ENCODE measurements at regions not wholly inside any gene's neighbourhood (a gene's known extent, or its start where the extent isn't known, plus 50 kb on each side); places are given as distances from the start of the nearest gene placed in this dataset.

DNA sequence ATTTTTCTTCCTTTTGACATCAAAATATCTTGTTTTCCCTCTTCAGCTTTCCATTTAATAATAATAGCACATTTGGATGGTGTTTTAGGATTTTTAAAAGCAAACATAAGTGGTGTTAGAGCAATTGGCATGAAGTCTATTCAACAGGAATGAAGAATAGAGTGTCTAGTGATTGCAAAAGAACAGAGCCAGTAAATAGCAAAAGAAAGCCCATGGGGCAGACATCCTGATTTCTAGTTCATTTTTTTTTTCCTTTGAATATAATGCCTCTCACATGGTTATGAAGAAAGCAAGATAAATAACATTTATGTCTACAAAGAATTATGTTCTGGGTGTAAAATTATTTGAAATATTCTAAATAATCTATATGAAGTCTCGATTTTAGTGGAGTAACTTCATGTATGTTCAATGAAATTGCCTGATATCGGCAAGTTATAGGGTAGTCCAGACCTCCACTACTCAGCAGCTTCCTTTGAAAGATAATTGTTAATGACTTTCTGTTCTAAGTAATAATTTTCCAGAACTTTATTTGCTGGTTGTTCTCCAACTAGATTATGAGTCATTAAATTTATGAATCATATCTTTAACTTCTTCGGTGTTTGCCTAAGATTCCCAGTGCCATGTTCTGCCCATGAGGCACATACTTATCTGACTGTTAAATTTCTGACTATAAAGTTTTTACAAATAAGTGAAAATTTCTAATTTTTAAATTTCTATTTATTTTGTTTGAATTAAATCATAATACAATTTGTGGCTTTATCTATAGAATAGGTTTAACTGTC is 587.9 kb downstream of the TLL1 start:
- no peaks in the 10 kb centered on the region for H3K4me1 ChIP-seq (ENCODE audit: control insufficient read depth, insufficient read depth, low read length, poor library complexity, severe bottlenecking)
- H3K4me3 ChIP-seq (ENCODE audit: low read depth, low read length): no peak overlapping the region
- H3K36me3 ChIP-seq (ENCODE audit: control insufficient read depth, insufficient read depth, low read length): no peaks in the 10 kb centered on the region
- Mint-ChIP-seq H3K27me3 (no peaks in the 10 kb centered on the region), H3K36me3 (no peaks in the 10 kb centered on the region), H3K9me3 (peaks cover 0 to 19% (median 0%) of the 10 kb centered on the region in 7 donors), H3K27ac (no peak overlapping the region), H3K4me1 (no peaks in the 10 kb centered on the region), H3K4me3 (no peak overlapping the region)
- no peak overlapping the region for H3K27ac ChIP-seq (ENCODE audit: insufficient read depth, low read length, poor library complexity, severe bottlenecking)
- DNase-seq (no peak), ATAC-seq (ENCODE audit: low read depth in 2 of 2) (no peak)
- no peaks in the 10 kb centered on the region for H3K9me3 ChIP-seq (ENCODE audit: control insufficient read depth in 2 of 2, low read length in 2 of 2)
- H3K27me3 ChIP-seq (ENCODE audit: control insufficient read depth, insufficient read depth, low read length): no peaks in the 10 kb centered on the region

DNA sequence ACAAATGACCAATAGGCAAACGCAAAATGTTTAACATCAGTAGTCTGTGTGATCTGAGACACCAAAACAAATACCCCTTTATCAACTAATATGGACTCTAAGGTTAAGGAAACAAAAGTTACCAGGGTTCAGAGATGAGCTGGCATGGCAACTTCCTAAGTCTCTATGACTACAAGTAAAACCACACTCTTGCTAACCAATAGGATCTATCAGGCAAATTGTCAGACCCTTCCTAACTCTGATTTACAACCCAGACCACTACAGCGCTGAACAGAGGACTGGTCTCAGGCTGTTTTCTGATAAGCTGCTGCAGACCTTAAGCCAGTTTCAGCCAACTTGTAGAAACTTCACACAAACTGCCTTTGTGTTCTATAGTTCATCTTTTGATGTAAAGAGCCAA is 608.0 kb downstream of the TLL1 start:
- Histone ChIP-seq H3K4me3 (ENCODE audit: low read depth, low read length) (no peak overlapping the region), H3K27ac (ENCODE audit: insufficient read depth, low read length, poor library complexity, severe bottlenecking) (no peak overlapping the region), H3K9me3 (ENCODE audit: control insufficient read depth in 2 of 2, low read length in 2 of 2) (no peaks in the 10 kb centered on the region), H3K36me3 (ENCODE audit: control insufficient read depth, insufficient read depth, low read length) (no peaks in the 10 kb centered on the region), H3K4me1 (ENCODE audit: control insufficient read depth, insufficient read depth, low read length, poor library complexity, severe bottlenecking) (no peaks in the 10 kb centered on the region), H3K27me3 (ENCODE audit: control insufficient read depth, insufficient read depth, low read length) (no peaks in the 10 kb centered on the region)
- no peaks in the 10 kb centered on the region for H3K27me3 Mint-ChIP-seq
- H3K27ac Mint-ChIP-seq: no peak overlapping the region
- ATAC-seq (ENCODE audit: low read depth in 2 of 2) (no peak), DNase-seq (no peak)
- H3K4me3 Mint-ChIP-seq: no peak overlapping the region
- no peaks in the 10 kb centered on the region for H3K4me1 Mint-ChIP-seq
- H3K36me3 Mint-ChIP-seq: no peaks in the 10 kb centered on the region
- H3K9me3 Mint-ChIP-seq: peaks cover 0 to 19% (median 2%) of the 10 kb centered on the region in 7 donors

DNA sequence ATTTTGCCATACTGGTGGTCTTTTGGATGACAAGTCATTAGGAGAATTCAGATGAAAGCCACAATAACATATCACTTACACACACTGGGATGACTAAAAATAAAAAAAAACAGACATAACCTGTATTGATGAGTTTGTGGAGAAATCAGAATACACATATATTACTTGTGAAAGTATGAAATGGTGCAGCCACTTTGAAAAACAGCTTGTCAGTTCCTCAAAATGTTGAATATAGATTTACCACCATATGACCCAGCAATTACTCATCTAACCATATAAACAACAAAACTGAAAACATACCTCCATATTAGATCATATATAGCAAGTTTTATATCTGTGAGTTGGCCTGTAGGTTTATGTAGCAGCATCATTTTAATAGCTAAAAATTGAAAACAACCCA is 608.7 kb downstream of the TLL1 start:
- no peaks in the 10 kb centered on the region for H3K4me1 Mint-ChIP-seq

DNA sequence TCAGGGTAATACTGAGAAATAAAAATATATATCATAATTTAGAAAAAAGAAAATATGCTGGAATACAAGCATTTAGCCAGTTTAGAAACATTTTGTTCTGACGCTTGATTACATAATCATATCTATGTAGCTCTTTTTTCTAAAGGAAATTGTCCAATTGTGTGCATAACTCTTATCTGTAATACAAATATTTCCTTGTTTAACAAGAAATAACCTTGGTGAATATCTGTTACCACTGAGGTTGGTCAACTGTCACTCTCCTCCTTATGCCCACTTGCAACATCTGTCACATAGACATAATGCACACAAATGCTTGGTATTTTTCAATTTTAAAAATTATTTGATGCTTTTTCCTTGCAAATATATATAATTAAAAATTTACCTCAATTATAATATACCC is 609.7 kb downstream of the TLL1 start:
- Histone ChIP-seq H3K4me3 (ENCODE audit: low read depth, low read length) (no peak overlapping the region), H3K27me3 (ENCODE audit: control insufficient read depth, insufficient read depth, low read length) (no peaks in the 10 kb centered on the region), H3K36me3 (ENCODE audit: control insufficient read depth, insufficient read depth, low read length) (no peaks in the 10 kb centered on the region), H3K27ac (ENCODE audit: insufficient read depth, low read length, poor library complexity, severe bottlenecking) (no peak overlapping the region), H3K9me3 (ENCODE audit: control insufficient read depth in 2 of 2, low read length in 2 of 2) (no peaks in the 10 kb centered on the region), H3K4me1 (ENCODE audit: control insufficient read depth, insufficient read depth, low read length, poor library complexity, severe bottlenecking) (no peaks in the 10 kb centered on the region)
- no peaks in the 10 kb centered on the region for H3K4me1 Mint-ChIP-seq
- no peaks in the 10 kb centered on the region for H3K36me3 Mint-ChIP-seq
- DNase-seq (no peak), ATAC-seq (ENCODE audit: low read depth in 2 of 2) (no peak)
- H3K4me3 Mint-ChIP-seq: no peak overlapping the region
- H3K27me3 Mint-ChIP-seq: no peaks in the 10 kb centered on the region
- H3K9me3 Mint-ChIP-seq: peaks cover 0 to 16% (median 2%) of the 10 kb centered on the region in 7 donors
- no peak overlapping the region for H3K27ac Mint-ChIP-seq

More for the DNA sequence above, 608.7 kb downstream of the TLL1 start:
- Mint-ChIP-seq H3K27ac (no peak overlapping the region), H3K36me3 (no peaks in the 10 kb centered on the region), H3K27me3 (no peaks in the 10 kb centered on the region), H3K9me3 (peaks cover 0 to 19% (median 2%) of the 10 kb centered on the region in 7 donors), H3K4me3 (no peak overlapping the region)
- DNase-seq: no peak
- H3K36me3 ChIP-seq (ENCODE audit: control insufficient read depth, insufficient read depth, low read length): no peaks in the 10 kb centered on the region
- H3K9me3 ChIP-seq (ENCODE audit: control insufficient read depth in 2 of 2, low read length in 2 of 2): no peaks in the 10 kb centered on the region
- no peaks in the 10 kb centered on the region for H3K4me1 ChIP-seq (ENCODE audit: control insufficient read depth, insufficient read depth, low read length, poor library complexity, severe bottlenecking)
- no peak overlapping the region for H3K27ac ChIP-seq (ENCODE audit: insufficient read depth, low read length, poor library complexity, severe bottlenecking)
- no peaks in the 10 kb centered on the region for H3K27me3 ChIP-seq (ENCODE audit: control insufficient read depth, insufficient read depth, low read length)
- H3K4me3 ChIP-seq (ENCODE audit: low read depth, low read length): no peak overlapping the region
- no peak for ATAC-seq (ENCODE audit: low read depth in 2 of 2)

DNA sequence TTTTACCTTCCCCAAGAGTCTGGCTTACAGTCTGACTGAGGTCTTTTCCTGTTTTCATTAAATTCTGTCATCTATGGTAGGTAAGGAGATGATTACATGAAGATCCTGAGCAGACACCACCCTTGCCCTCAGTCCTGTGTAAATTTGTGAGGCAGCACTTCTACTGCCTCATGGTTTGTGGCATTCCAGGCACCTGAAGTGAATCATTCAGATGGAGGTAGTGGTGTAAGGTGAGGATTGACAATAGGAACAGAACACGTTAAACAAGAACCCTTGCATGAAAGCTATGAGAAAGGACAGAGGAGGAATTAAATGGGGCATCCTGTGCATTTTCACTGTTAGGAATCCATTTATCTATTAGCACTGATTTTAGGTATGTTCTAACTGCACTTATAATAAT is 618.6 kb downstream of the TLL1 start:
- no peak for DNase-seq
- H3K4me1 Mint-ChIP-seq: no peaks in the 10 kb centered on the region

DNA sequence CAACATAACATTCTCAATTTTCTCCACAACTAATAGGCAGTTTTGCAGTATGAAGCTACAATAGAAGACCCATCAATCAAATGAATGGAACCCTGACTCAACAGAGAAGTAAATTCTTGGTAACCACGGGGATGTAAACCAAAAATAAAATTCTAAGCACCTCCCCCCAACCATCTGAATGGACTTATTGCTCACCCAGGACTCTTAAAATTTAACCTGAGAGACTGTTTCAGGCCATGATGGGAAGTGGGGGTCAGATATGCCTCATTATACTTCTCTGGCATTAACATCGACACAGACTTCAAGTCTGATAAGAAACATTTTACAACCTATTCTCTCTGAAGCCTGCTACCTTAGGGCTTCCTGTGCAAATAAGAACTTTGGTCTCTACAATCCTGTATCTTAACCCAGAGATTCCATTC is 620.9 kb downstream of the TLL1 start:
- Histone ChIP-seq H3K27me3 (ENCODE audit: control insufficient read depth, insufficient read depth, low read length) (no peaks in the 10 kb centered on the region), H3K36me3 (ENCODE audit: control insufficient read depth, insufficient read depth, low read length) (no peaks in the 10 kb centered on the region), H3K9me3 (ENCODE audit: control insufficient read depth in 2 of 2, low read length in 2 of 2) (no peaks in the 10 kb centered on the region), H3K27ac (ENCODE audit: insufficient read depth, low read length, poor library complexity, severe bottlenecking) (no peak overlapping the region), H3K4me3 (ENCODE audit: low read depth, low read length) (no peak overlapping the region), H3K4me1 (ENCODE audit: control insufficient read depth, insufficient read depth, low read length, poor library complexity, severe bottlenecking) (no peaks in the 10 kb centered on the region)
- Mint-ChIP-seq H3K4me3 (no peak overlapping the region), H3K36me3 (no peaks in the 10 kb centered on the region), H3K27me3 (no peaks in the 10 kb centered on the region), H3K4me1 (no peaks in the 10 kb centered on the region), H3K9me3 (peaks cover 0 to 15% (median 3%) of the 10 kb centered on the region in 7 donors), H3K27ac (no peak overlapping the region)
- ATAC-seq (ENCODE audit: low read depth in 2 of 2) (no peak), DNase-seq (no peak)

More for the DNA sequence above, 618.6 kb downstream of the TLL1 start:
- Histone ChIP-seq H3K27ac (ENCODE audit: insufficient read depth, low read length, poor library complexity, severe bottlenecking) (no peak overlapping the region), H3K4me1 (ENCODE audit: control insufficient read depth, insufficient read depth, low read length, poor library complexity, severe bottlenecking) (no peaks in the 10 kb centered on the region), H3K4me3 (ENCODE audit: low read depth, low read length) (no peak overlapping the region), H3K36me3 (ENCODE audit: control insufficient read depth, insufficient read depth, low read length) (no peaks in the 10 kb centered on the region), H3K9me3 (ENCODE audit: control insufficient read depth in 2 of 2, low read length in 2 of 2) (no peaks in the 10 kb centered on the region), H3K27me3 (ENCODE audit: control insufficient read depth, insufficient read depth, low read length) (no peaks in the 10 kb centered on the region)
- Mint-ChIP-seq H3K27ac (no peak overlapping the region), H3K27me3 (no peaks in the 10 kb centered on the region), H3K36me3 (no peaks in the 10 kb centered on the region), H3K9me3 (peaks cover 0 to 11% (median 3%) of the 10 kb centered on the region in 7 donors), H3K4me3 (no peak overlapping the region)
- ATAC-seq (ENCODE audit: low read depth in 2 of 2): no peak

DNA sequence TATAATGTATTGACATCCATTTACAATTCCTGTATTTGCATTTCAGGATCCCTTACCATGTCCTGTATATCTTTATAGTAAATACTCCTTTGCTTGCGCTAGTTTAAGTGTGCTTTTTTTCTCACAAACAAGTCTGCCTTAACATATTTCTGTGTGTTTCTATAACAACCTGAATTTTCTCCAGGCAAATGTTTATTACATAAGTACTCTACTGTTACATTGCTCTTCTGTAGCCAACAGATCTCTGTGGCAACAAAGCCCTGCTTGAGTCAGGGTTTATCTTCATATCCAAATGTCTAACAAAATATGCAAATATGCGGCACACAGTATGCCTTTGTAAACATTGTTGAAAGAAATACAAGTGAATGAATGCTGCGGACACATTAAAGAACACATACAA is 625.5 kb downstream of the TLL1 start:
- DNase-seq (no peak), ATAC-seq (ENCODE audit: low read depth in 2 of 2) (no peak)
- Mint-ChIP-seq H3K4me1 (no peaks in the 10 kb centered on the region), H3K27ac (no peak overlapping the region), H3K9me3 (peaks cover 2 to 28% (median 5%) of the 10 kb centered on the region in 7 donors), H3K4me3 (no peak overlapping the region), H3K27me3 (no peaks in the 10 kb centered on the region), H3K36me3 (no peaks in the 10 kb centered on the region)
- no peak overlapping the region for H3K4me3 ChIP-seq (ENCODE audit: low read depth, low read length)
- no peaks in the 10 kb centered on the region for H3K27me3 ChIP-seq (ENCODE audit: control insufficient read depth, insufficient read depth, low read length)
- H3K9me3 ChIP-seq (ENCODE audit: control insufficient read depth in 2 of 2, low read length in 2 of 2): peaks cover 0 to 3% of the 10 kb centered on the region in 2 experiments
- H3K27ac ChIP-seq (ENCODE audit: insufficient read depth, low read length, poor library complexity, severe bottlenecking): no peak overlapping the region
- H3K36me3 ChIP-seq (ENCODE audit: control insufficient read depth, insufficient read depth, low read length): no peaks in the 10 kb centered on the region
- no peaks in the 10 kb centered on the region for H3K4me1 ChIP-seq (ENCODE audit: control insufficient read depth, insufficient read depth, low read length, poor library complexity, severe bottlenecking)

DNA sequence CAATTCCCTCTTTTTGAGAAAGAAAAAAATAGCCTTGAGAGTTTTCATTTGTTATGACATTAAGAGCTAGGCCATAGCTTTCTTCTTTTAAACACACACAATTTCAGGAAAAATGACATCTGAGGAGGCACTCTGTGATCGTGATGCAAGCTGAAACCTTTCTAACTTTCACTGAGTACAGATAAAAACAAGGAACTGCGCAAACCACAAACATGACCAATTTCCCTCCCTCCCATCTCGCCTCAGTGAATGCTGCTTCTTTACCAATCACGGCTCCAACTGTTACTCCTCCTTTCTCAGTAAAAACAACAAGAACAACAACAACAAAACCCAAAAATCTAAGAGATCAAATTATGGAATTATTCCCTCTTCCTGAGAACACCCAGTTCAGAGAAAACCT is 626.8 kb downstream of the TLL1 start:
- Mint-ChIP-seq H3K36me3 (no peaks in the 10 kb centered on the region), H3K4me3 (no peak overlapping the region), H3K27ac (no peak overlapping the region), H3K9me3 (peaks cover 2 to 24% (median 5%) of the 10 kb centered on the region in 7 donors), H3K4me1 (no peaks in the 10 kb centered on the region), H3K27me3 (no peaks in the 10 kb centered on the region)
- Histone ChIP-seq H3K9me3 (ENCODE audit: control insufficient read depth in 2 of 2, low read length in 2 of 2) (peaks cover 0 to 3% of the 10 kb centered on the region in 2 experiments), H3K4me1 (ENCODE audit: control insufficient read depth, insufficient read depth, low read length, poor library complexity, severe bottlenecking) (no peaks in the 10 kb centered on the region), H3K36me3 (ENCODE audit: control insufficient read depth, insufficient read depth, low read length) (no peaks in the 10 kb centered on the region), H3K27me3 (ENCODE audit: control insufficient read depth, insufficient read depth, low read length) (no peaks in the 10 kb centered on the region), H3K4me3 (ENCODE audit: low read depth, low read length) (no peak overlapping the region), H3K27ac (ENCODE audit: insufficient read depth, low read length, poor library complexity, severe bottlenecking) (no peak overlapping the region)
- DNase-seq (no peak), ATAC-seq (ENCODE audit: low read depth in 2 of 2) (no peak)

Data from CD4-positive, CD25-positive, alpha-beta regulatory T cell (primary cell).